B cell (primary cell): ENCODE measurements at regions not wholly inside any gene's neighbourhood (a gene's known extent, or its start where the extent isn't known, plus 50 kb on each side); places are given as distances from the start of the nearest gene placed in this dataset.
"Not testable (repeated sequence)": the region's sequence is repeated elsewhere in the genome, so short reads cannot be mapped to it uniquely, and the experiment has no call there.

Source experiments
- EZH2 ChIP-seq: IDR thresholded peaks from 2 replicates; pipeline ENCODE4 v1.6.1; 2012; ENCODE audit warnings: borderline replicate concordance, low read depth, mild to moderate bottlenecking, moderate library complexity, low read length; ENCODE audit not compliant: insufficient read depth, poor library complexity, severe bottlenecking
- TF ChIP-seq, protein P1 (sequence below): fragments of 200-600 bp; IDR thresholded peaks from one replicate; pipeline ENCODE4 v1.8.0; 2022; ENCODE audit warnings: antibody characterized with exemption, mild to moderate bottlenecking

- TF ChIP-seq, protein P1, sequence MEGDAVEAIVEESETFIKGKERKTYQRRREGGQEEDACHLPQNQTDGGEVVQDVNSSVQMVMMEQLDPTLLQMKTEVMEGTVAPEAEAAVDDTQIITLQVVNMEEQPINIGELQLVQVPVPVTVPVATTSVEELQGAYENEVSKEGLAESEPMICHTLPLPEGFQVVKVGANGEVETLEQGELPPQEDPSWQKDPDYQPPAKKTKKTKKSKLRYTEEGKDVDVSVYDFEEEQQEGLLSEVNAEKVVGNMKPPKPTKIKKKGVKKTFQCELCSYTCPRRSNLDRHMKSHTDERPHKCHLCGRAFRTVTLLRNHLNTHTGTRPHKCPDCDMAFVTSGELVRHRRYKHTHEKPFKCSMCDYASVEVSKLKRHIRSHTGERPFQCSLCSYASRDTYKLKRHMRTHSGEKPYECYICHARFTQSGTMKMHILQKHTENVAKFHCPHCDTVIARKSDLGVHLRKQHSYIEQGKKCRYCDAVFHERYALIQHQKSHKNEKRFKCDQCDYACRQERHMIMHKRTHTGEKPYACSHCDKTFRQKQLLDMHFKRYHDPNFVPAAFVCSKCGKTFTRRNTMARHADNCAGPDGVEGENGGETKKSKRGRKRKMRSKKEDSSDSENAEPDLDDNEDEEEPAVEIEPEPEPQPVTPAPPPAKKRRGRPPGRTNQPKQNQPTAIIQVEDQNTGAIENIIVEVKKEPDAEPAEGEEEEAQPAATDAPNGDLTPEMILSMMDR: peak; percentile 73
- TF ChIP-seq EZH2: not testable (repeated sequence)
Observed at GRCh38 chr1:148361427-148362215, 121.5 kb downstream of the PPIAL4G start.
